Mesenchymal stem cell (in vitro differentiated cells and primary cell): ENCODE measurements at regions not wholly inside any gene's neighbourhood (a gene's known extent, or its start where the extent isn't known, plus 50 kb on each side); places are given as distances from the start of the nearest gene placed in this dataset.

Experiments
- DNase-seq: peaks from one replicate; pipeline ENCODE4 v3.0.0-alpha.2; 2013
- H2AFZ ChIP-seq: one replicate; pipeline ENCODE4 v1.6.1; 2013; ENCODE audit warnings: low read depth, mild to moderate bottlenecking, control low read depth, inconsistent platforms, low read length, moderate library complexity
- H2AK5ac ChIP-seq: 2 replicates; pipeline ENCODE4 v1.6.1; 2013; ENCODE audit warnings: low read length, moderate library complexity, mild to moderate bottlenecking, inconsistent platforms; ENCODE audit not compliant: severe bottlenecking
- H2BK120ac ChIP-seq: one replicate; pipeline ENCODE4 v1.6.1; 2013; ENCODE audit warnings: low read depth, mild to moderate bottlenecking, inconsistent platforms, low read length, moderate library complexity
- H2BK12ac ChIP-seq, 2 experiments: one replicate each; pipeline ENCODE4 v1.6.1; 2013; ENCODE audit warnings: inconsistent platforms in 2 of 2, low read length in 2 of 2, mild to moderate bottlenecking in 2 of 2, moderate library complexity in 2 of 2, control low read depth in 1 of 2
- H2BK15ac ChIP-seq: one replicate; pipeline ENCODE4 v1.6.1; 2013; ENCODE audit warnings: mild to moderate bottlenecking, low read depth, inconsistent platforms; ENCODE audit not compliant: poor library complexity, severe bottlenecking
- H2BK5ac ChIP-seq: 2 replicates; pipeline ENCODE4 v1.6.1; 2013; ENCODE audit warnings: low read depth, mild to moderate bottlenecking, low read length, control low read depth, inconsistent platforms; ENCODE audit not compliant: poor library complexity, severe bottlenecking
- H3K14ac ChIP-seq, 2 experiments: one replicate each; pipeline ENCODE4 v1.6.1; 2013; ENCODE audit warnings: inconsistent platforms in 2 of 2, low read length in 2 of 2, control low read depth in 1 of 2, mild to moderate bottlenecking in 1 of 2, moderate library complexity in 1 of 2
- H3K18ac ChIP-seq, 2 experiments: one replicate each; pipeline ENCODE4 v1.6.1; 2013; ENCODE audit warnings: inconsistent platforms in 2 of 2, low read length in 2 of 2, control low read depth in 1 of 2, low read depth in 1 of 2, mild to moderate bottlenecking in 1 of 2
- H3K23ac ChIP-seq, 2 experiments: one replicate each; pipeline ENCODE4 v1.6.1; 2013; ENCODE audit warnings: inconsistent platforms in 2 of 2, low read length in 2 of 2, mild to moderate bottlenecking in 2 of 2, moderate library complexity in 2 of 2, control low read depth in 1 of 2
- H3K27ac ChIP-seq: 2 replicates; pipeline ENCODE4 v1.5.1; 2013; ENCODE audit warnings: mild to moderate bottlenecking, moderate library complexity, low read length, control low read depth, inconsistent platforms; ENCODE audit not compliant: poor library complexity, severe bottlenecking
- H3K27me3 ChIP-seq, 2 experiments: 2 replicates each; pipeline versions ENCODE4 v1.6.1 to v1.7.0; 2013; ENCODE audit warnings: low read length in 2 of 2, mild to moderate bottlenecking in 2 of 2, moderate library complexity in 2 of 2, control low read depth in 1 of 2, inconsistent platforms in 1 of 2; ENCODE audit not compliant: control insufficient read depth in 1 of 2, insufficient read depth in 1 of 2
- H3K36me3 ChIP-seq, 2 experiments: 2 replicates each; pipeline versions ENCODE4 v1.6.1 to v1.7.0; 2013; ENCODE audit warnings: low read length in 2 of 2, control low read depth in 1 of 2, inconsistent platforms in 1 of 2, low read depth in 1 of 2, mild to moderate bottlenecking in 1 of 2; ENCODE audit not compliant: insufficient read depth in 2 of 2, control insufficient read depth in 1 of 2
- H3K4ac ChIP-seq, 2 experiments: one replicate each; pipeline ENCODE4 v1.6.1; 2013; ENCODE audit warnings: inconsistent platforms in 2 of 2, low read length in 2 of 2, mild to moderate bottlenecking in 2 of 2, moderate library complexity in 2 of 2, control low read depth in 1 of 2, low read depth in 1 of 2
- H3K4me1 ChIP-seq: 2 replicates; pipeline ENCODE4 v1.6.1; 2013; ENCODE audit warnings: low read depth, low read length, control low read depth; ENCODE audit not compliant: control insufficient read depth, insufficient read depth
- H3K4me2 ChIP-seq: 2 replicates; pipeline ENCODE4 v1.6.1; 2013; ENCODE audit warnings: low read length, mild to moderate bottlenecking, inconsistent platforms; ENCODE audit not compliant: poor library complexity, severe bottlenecking
- H3K4me3 ChIP-seq, 2 experiments: 2 replicates each; pipeline versions ENCODE4 v1.5.1 to v1.7.0; 2013; ENCODE audit warnings: low read length in 2 of 2, mild to moderate bottlenecking in 2 of 2, control low read depth in 1 of 2, low read depth in 1 of 2; ENCODE audit not compliant: insufficient read depth in 1 of 2
- H3K79me1 ChIP-seq: replicated peaks from 2 replicates; pipeline ENCODE4 v1.6.1; 2013; ENCODE audit warnings: mild to moderate bottlenecking, control low read depth, low read length, inconsistent platforms; ENCODE audit not compliant: poor library complexity, severe bottlenecking
- H3K9ac ChIP-seq: 2 replicates; pipeline ENCODE4 v1.7.0; 2013; ENCODE audit warnings: mild to moderate bottlenecking, low read length, moderate library complexity
- H3K9me3 ChIP-seq: 2 replicates; pipeline ENCODE4 v1.7.0; 2013; ENCODE audit warnings: mild to moderate bottlenecking, low read length; ENCODE audit not compliant: control insufficient read depth
- H4K8ac ChIP-seq: one replicate; pipeline ENCODE4 v1.6.1; 2013; ENCODE audit warnings: inconsistent platforms, mild to moderate bottlenecking, low read length, moderate library complexity
- H4K91ac ChIP-seq: one replicate; pipeline ENCODE4 v1.6.1; 2013; ENCODE audit warnings: mild to moderate bottlenecking, low read length, inconsistent platforms
- WGBS: methylation state at CpG from one replicate; pipeline ENCODE4 v1.1.7; 2013; ENCODE audit warnings: mixed read lengths; 5-methylcytosine and 5-hydroxymethylcytosine counted together

GRCh38 chrX:69320116-69320515 is 154.9 kb upstream of the PJA1 start:
- Histone ChIP-seq H3K27ac (no peak overlapping the region), H3K36me3 (no peaks in the 10 kb centered on the region), H3K79me1 (no peaks in the 10 kb centered on the region), H3K4me2 (no peak overlapping the region), H2AK5ac (no peak overlapping the region), H3K4me3 (no peak overlapping the region), H3K18ac (no peak overlapping the region), H3K23ac (no peak overlapping the region), H3K4ac (no peak overlapping the region), H2BK5ac (no peak overlapping the region), H4K91ac (no peak overlapping the region), H2BK120ac (no peak overlapping the region), H2AFZ (no peak overlapping the region), H4K8ac (no peak overlapping the region), H3K4me1 (no peaks in the 10 kb centered on the region), H2BK12ac (no peak overlapping the region), H3K9me3 (no peaks in the 10 kb centered on the region), H3K27me3 (peaks cover 0 to 73% of the 10 kb centered on the region in 2 experiments), H3K9ac (no peak overlapping the region), H3K14ac (no peak overlapping the region), H2BK15ac (no peak overlapping the region)
- WGBS = 79% methylated on average over 1 of the region's 1 CpG
- no peak for DNase-seq

GRCh38 chrX:69319376-69319775 is 154.1 kb upstream of the PJA1 start:
- no peaks in the 10 kb centered on the region for H3K9me3 ChIP-seq
- no peaks in the 10 kb centered on the region for H3K36me3 ChIP-seq
- H3K4me2 ChIP-seq = no peak overlapping the region
- H2BK5ac ChIP-seq = no peak overlapping the region
- no peak overlapping the region for H3K9ac ChIP-seq
- WGBS = 79% methylated on average over 7 of the region's 7 CpGs
- H4K8ac ChIP-seq = no peak overlapping the region
- no peak overlapping the region for H2BK120ac ChIP-seq
- no peak overlapping the region for H2AFZ ChIP-seq
- no peak overlapping the region for H4K91ac ChIP-seq
- no peak overlapping the region for H2BK15ac ChIP-seq
- no peak overlapping the region for H3K4ac ChIP-seq
- no peak overlapping the region for H3K4me3 ChIP-seq
- peaks cover 0 to 76% of the 10 kb centered on the region in 2 experiments for H3K27me3 ChIP-seq
- no peak overlapping the region for H3K27ac ChIP-seq
- no peaks in the 10 kb centered on the region for H3K4me1 ChIP-seq
- H2AK5ac ChIP-seq = no peak overlapping the region
- DNase-seq = no peak
- no peak overlapping the region for H2BK12ac ChIP-seq
- no peak overlapping the region for H3K23ac ChIP-seq
- no peak overlapping the region for H3K18ac ChIP-seq
- H3K14ac ChIP-seq = no peak overlapping the region
- no peaks in the 10 kb centered on the region for H3K79me1 ChIP-seq

- 92% methylated on average over 2 of the region's 5 CpGs for WGBS
- no peaks in the 10 kb centered on the region for H3K36me3 ChIP-seq
- no peak overlapping the region for H3K27ac ChIP-seq
- H3K79me1 ChIP-seq = no peaks in the 10 kb centered on the region
- H2AK5ac ChIP-seq = no peak overlapping the region
- H3K4me2 ChIP-seq = no peak overlapping the region
- no peak overlapping the region for H3K9ac ChIP-seq
- H2BK12ac ChIP-seq = no peak overlapping the region
- no peak overlapping the region for H4K91ac ChIP-seq
- no peak overlapping the region for H2BK5ac ChIP-seq
- H3K18ac ChIP-seq = no peak overlapping the region
- no peak overlapping the region for H2BK15ac ChIP-seq
- no peak overlapping the region for H2BK120ac ChIP-seq
- no peak overlapping the region for H4K8ac ChIP-seq
- DNase-seq = no peak
- no peak overlapping the region for H3K4ac ChIP-seq
- no peak overlapping the region for H3K23ac ChIP-seq
- H3K4me1 ChIP-seq = no peaks in the 10 kb centered on the region
- H3K9me3 ChIP-seq = no peaks in the 10 kb centered on the region
- no peak overlapping the region for H3K14ac ChIP-seq
- H2AFZ ChIP-seq = no peak overlapping the region
- H3K27me3 ChIP-seq = peaks cover 0 to 74% of the 10 kb centered on the region in 2 experiments
- H3K4me3 ChIP-seq = no peak overlapping the region
Measured at GRCh38 chrX:69318651-69319340, 153.5 kb upstream of the PJA1 start.

- H2AFZ ChIP-seq = no peak overlapping the region
- WGBS = 9% methylated on average over 2 of the region's 2 CpGs
Measured at GRCh38 chrX:69317721-69318120, 152.5 kb upstream of the PJA1 start.

More at GRCh38 chrX:69317721-69318120, 152.5 kb upstream of the PJA1 start:
- Histone ChIP-seq H3K4me3 (no peak overlapping the region), H2BK120ac (no peak overlapping the region), H3K9ac (no peak overlapping the region), H3K79me1 (no peaks in the 10 kb centered on the region), H4K8ac (no peak overlapping the region), H3K4me2 (no peak overlapping the region), H3K9me3 (no peaks in the 10 kb centered on the region), H2BK12ac (no peak overlapping the region), H3K18ac (no peak overlapping the region), H3K27me3 (peaks cover 0 to 70% of the 10 kb centered on the region in 2 experiments), H3K14ac (no peak overlapping the region), H2BK5ac (no peak overlapping the region), H2BK15ac (no peak overlapping the region), H3K36me3 (no peaks in the 10 kb centered on the region), H3K4ac (no peak overlapping the region), H4K91ac (no peak overlapping the region), H3K27ac (no peak overlapping the region), H3K4me1 (no peaks in the 10 kb centered on the region), H3K23ac (no peak overlapping the region), H2AK5ac (no peak overlapping the region)
- no peak for DNase-seq
